Fibroblast of pulmonary artery (primary cell): ENCODE measurements at regions not wholly inside any gene's neighbourhood (a gene's known extent, or its start where the extent isn't known, plus 50 kb on each side); places are given as distances from the start of the nearest gene placed in this dataset.

Experiments used
- DNase-seq: peaks from one replicate; pipeline ENCODE4 v3.0.0-alpha.2; 2010; ENCODE audit warnings: low read depth
- H3K4me3 ChIP-seq: replicated peaks from 2 replicates; pipeline ENCODE4 v1.5.1; 2011; ENCODE audit warnings: low read depth, mild to moderate bottlenecking, control low read depth, low read length, moderate library complexity
- CTCF ChIP-seq: IDR thresholded peaks from 2 replicates; pipeline ENCODE4 v1.5.1; 2011; ENCODE audit warnings: mild to moderate bottlenecking, control low read depth, low read length, inconsistent platforms; ENCODE audit errors: missing control alignments

- TF ChIP-seq CTCF: no peak
- no peak for DNase-seq
- no peak overlapping the region for H3K4me3 ChIP-seq
These were observed 502.7 kb downstream of the SOX5 start for GRCh38 chr12:23446746-23447145.

GRCh38 chr12:23450810-23451209 is 498.7 kb downstream of the SOX5 start:
- DNase-seq: no peak
- TF ChIP-seq CTCF: no peak

GRCh38 chr12:23455283-23455682 is 494.2 kb downstream of the SOX5 start:
- DNase-seq: no peak
- TF ChIP-seq CTCF: no peak
- no peak overlapping the region for H3K4me3 ChIP-seq

More at GRCh38 chr12:23450810-23451209, 498.7 kb downstream of the SOX5 start:
- no peak overlapping the region for H3K4me3 ChIP-seq

GRCh38 chr12:23458640-23459039 is 490.8 kb downstream of the SOX5 start:
- DNase-seq: no peak
- H3K4me3 ChIP-seq: no peak overlapping the region
- TF ChIP-seq CTCF: no peak

- TF ChIP-seq CTCF: no peak
- DNase-seq: no peak
- H3K4me3 ChIP-seq: no peak overlapping the region
These were observed 486.9 kb downstream of the SOX5 start for GRCh38 chr12:23462546-23462945.

- no peak for TF ChIP-seq CTCF
- DNase-seq: no peak
- no peak overlapping the region for H3K4me3 ChIP-seq
These were observed 486.3 kb downstream of the SOX5 start for GRCh38 chr12:23463172-23463571.

- no peak for DNase-seq
- TF ChIP-seq CTCF: no peak
- H3K4me3 ChIP-seq: no peak overlapping the region
These were observed 485.1 kb downstream of the SOX5 start for GRCh38 chr12:23464241-23464812.
